ENCODE measurements at regions not wholly inside any gene's neighbourhood (a gene's known extent, or its start where the extent isn't known, plus 50 kb on each side); places are given as distances from the start of the nearest gene placed in this dataset.

DNA sequence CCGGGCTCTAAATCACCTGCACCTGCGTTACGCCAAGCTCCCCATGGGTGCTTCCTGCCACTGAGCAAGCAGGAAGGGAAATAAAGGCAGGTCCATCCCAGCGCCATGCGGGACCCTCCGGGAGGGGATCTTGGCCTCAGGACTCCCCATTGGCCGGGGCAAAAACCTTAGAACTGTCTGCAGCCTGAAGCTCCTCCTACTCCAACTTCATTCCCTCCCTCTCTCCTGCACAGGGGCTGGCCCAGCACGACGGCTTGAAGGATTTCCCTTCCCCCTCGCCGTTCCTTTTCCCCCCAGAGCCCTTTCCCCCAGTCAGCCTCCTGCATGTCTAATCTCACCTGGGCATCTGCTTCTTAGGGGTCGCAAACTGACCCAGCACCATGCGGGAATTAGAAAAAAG lies 137.2 kb upstream of the NCOR2 start:
- Mint-ChIP-seq H3K36me3 (ENCODE audit: low read depth, unreplicated experiment) (peaks cover 1% of the 10 kb centered on the region), H3K27ac (ENCODE audit: unreplicated experiment) (no peak overlapping the region), H3K4me3 (ENCODE audit: unreplicated experiment) (no peak overlapping the region), H3K4me1 (ENCODE audit: low read depth, unreplicated experiment) (peaks cover 9% of the 10 kb centered on the region), H3K9me3 (ENCODE audit: unreplicated experiment) (peaks cover 2% of the 10 kb centered on the region), H3K27me3 (ENCODE audit: low read depth, unreplicated experiment) (peaks cover 9% of the 10 kb centered on the region)
- no peaks in the 10 kb centered on the region for H3K27me3 ChIP-seq (ENCODE audit: insufficient read depth, low read length)
- no peak overlapping the region for H3K4me3 ChIP-seq (ENCODE audit: insufficient read depth, low read depth, low read length)
- H2AFZ ChIP-seq (ENCODE audit: low read depth, low read length), result no peak overlapping the region
- H4K20me1 ChIP-seq (ENCODE audit: insufficient read depth, low read length), result no peaks in the 10 kb centered on the region
- DNase-seq (ENCODE audit: low read depth) (no peak), FAIRE-seq (no peak)
- peaks cover 11% of the 10 kb centered on the region for H3K4me1 ChIP-seq (ENCODE audit: insufficient read depth, low read length)
- H3K9me3 ChIP-seq (ENCODE audit: insufficient read depth, low read depth, low read length), result peaks cover 5% of the 10 kb centered on the region
- no peaks in the 10 kb centered on the region for H3K79me2 ChIP-seq (ENCODE audit: insufficient read depth, low read length)
- H3K27ac ChIP-seq (ENCODE audit: low read depth, low read length), result no peak overlapping the region
- H3K4me2 ChIP-seq (ENCODE audit: low read length), result no peak overlapping the region
- TF ChIP-seq EZH2 (IDR thresholded peaks at IDR 0.05; ENCODE audit: insufficient read depth, low read length), result no peak
- TF ChIP-seq, protein P1, sequence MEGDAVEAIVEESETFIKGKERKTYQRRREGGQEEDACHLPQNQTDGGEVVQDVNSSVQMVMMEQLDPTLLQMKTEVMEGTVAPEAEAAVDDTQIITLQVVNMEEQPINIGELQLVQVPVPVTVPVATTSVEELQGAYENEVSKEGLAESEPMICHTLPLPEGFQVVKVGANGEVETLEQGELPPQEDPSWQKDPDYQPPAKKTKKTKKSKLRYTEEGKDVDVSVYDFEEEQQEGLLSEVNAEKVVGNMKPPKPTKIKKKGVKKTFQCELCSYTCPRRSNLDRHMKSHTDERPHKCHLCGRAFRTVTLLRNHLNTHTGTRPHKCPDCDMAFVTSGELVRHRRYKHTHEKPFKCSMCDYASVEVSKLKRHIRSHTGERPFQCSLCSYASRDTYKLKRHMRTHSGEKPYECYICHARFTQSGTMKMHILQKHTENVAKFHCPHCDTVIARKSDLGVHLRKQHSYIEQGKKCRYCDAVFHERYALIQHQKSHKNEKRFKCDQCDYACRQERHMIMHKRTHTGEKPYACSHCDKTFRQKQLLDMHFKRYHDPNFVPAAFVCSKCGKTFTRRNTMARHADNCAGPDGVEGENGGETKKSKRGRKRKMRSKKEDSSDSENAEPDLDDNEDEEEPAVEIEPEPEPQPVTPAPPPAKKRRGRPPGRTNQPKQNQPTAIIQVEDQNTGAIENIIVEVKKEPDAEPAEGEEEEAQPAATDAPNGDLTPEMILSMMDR (IDR thresholded peaks at IDR 0.05; ENCODE audit: insufficient read depth, low read depth, low read length), result no peak
- H3K9ac ChIP-seq (ENCODE audit: low read length), result no peak overlapping the region
- no peaks in the 10 kb centered on the region for H3K36me3 ChIP-seq (ENCODE audit: insufficient read depth, low read length)

DNA sequence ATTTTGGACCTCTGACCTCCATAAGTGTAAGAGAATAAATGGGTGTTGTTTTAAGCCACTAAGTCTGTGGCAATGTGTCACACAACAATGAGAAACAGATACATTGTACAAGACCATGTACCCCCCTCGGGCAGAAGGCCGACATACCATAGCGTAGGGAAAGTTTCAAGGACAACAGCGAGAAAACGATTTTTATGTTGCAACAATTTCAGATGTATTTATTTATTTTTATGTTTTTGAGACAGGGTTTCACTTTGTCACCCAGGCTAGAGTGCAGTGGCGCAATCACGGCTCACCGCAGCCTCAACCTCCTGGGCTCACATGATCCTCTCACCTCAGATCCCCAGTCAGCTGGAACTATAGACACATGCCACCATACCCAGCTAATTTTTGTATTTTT lies 136.4 kb upstream of the NCOR2 start:
- H3K4me1 ChIP-seq (ENCODE audit: insufficient read depth, low read length), result peaks cover 11% of the 10 kb centered on the region
- H3K9me3 ChIP-seq (ENCODE audit: insufficient read depth, low read depth, low read length), result peaks cover 5% of the 10 kb centered on the region
- H4K20me1 ChIP-seq (ENCODE audit: insufficient read depth, low read length), result no peaks in the 10 kb centered on the region
- no peak overlapping the region for H3K9ac ChIP-seq (ENCODE audit: low read length)
- H3K27me3 Mint-ChIP-seq (ENCODE audit: low read depth, unreplicated experiment), result peaks cover 9% of the 10 kb centered on the region
- H3K27me3 ChIP-seq (ENCODE audit: insufficient read depth, low read length), result no peaks in the 10 kb centered on the region
- DNase-seq (ENCODE audit: low read depth), result no peak
- no peaks in the 10 kb centered on the region for H3K79me2 ChIP-seq (ENCODE audit: insufficient read depth, low read length)
- no peak overlapping the region for H3K27ac ChIP-seq (ENCODE audit: low read depth, low read length)
- H3K36me3 Mint-ChIP-seq (ENCODE audit: low read depth, unreplicated experiment), result no peaks in the 10 kb centered on the region
- H3K4me3 ChIP-seq (ENCODE audit: insufficient read depth, low read depth, low read length), result no peak overlapping the region
- H2AFZ ChIP-seq (ENCODE audit: low read depth, low read length), result no peak overlapping the region
- H3K4me2 ChIP-seq (ENCODE audit: low read length), result no peak overlapping the region
- peaks cover 5% of the 10 kb centered on the region for H3K4me1 Mint-ChIP-seq (ENCODE audit: low read depth, unreplicated experiment)
- FAIRE-seq, result no peak
- H3K9me3 Mint-ChIP-seq (ENCODE audit: unreplicated experiment), result peaks cover 2% of the 10 kb centered on the region
- H3K27ac Mint-ChIP-seq (ENCODE audit: unreplicated experiment), result no peak overlapping the region
- no peak overlapping the region for H3K4me3 Mint-ChIP-seq (ENCODE audit: unreplicated experiment)
- no peaks in the 10 kb centered on the region for H3K36me3 ChIP-seq (ENCODE audit: insufficient read depth, low read length)
- no peak for TF ChIP-seq EZH2 (IDR thresholded peaks at IDR 0.05; ENCODE audit: insufficient read depth, low read length)
- TF ChIP-seq, protein P1 (IDR thresholded peaks at IDR 0.05; ENCODE audit: insufficient read depth, low read depth, low read length), result no peak

DNA sequence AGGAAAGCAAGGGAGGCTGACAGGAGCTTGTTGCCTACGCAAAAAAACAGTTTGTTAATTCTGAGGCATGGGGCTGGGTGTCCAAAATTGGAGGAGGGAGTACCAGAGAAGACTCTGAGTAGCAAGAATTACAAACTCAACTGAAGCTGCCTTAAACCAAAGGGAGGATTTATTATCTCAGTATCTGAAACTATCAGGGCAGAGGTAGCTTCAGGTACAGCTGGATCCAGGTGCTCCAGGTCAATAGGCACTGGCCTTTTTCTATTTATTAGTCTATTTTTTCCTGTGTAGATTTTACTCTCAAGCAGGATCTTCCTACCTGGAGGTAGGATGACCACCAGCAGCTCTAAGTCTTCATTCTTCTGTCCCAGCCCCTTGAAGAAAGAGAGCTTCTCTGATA lies 135.3 kb upstream of the NCOR2 start:
- Histone ChIP-seq H3K27me3 (ENCODE audit: insufficient read depth, low read length) (no peaks in the 10 kb centered on the region), H3K4me1 (ENCODE audit: insufficient read depth, low read length) (peaks cover 21% of the 10 kb centered on the region), H3K4me2 (ENCODE audit: low read length) (no peak overlapping the region), H3K27ac (ENCODE audit: low read depth, low read length) (no peak overlapping the region), H4K20me1 (ENCODE audit: insufficient read depth, low read length) (no peaks in the 10 kb centered on the region), H2AFZ (ENCODE audit: low read depth, low read length) (no peak overlapping the region), H3K79me2 (ENCODE audit: insufficient read depth, low read length) (no peaks in the 10 kb centered on the region), H3K9me3 (ENCODE audit: insufficient read depth, low read depth, low read length) (peaks cover 3% of the 10 kb centered on the region), H3K9ac (ENCODE audit: low read length) (no peak overlapping the region), H3K4me3 (ENCODE audit: insufficient read depth, low read depth, low read length) (no peak overlapping the region), H3K36me3 (ENCODE audit: insufficient read depth, low read length) (no peaks in the 10 kb centered on the region)
- peaks cover 10% of the 10 kb centered on the region for H3K4me1 Mint-ChIP-seq (ENCODE audit: low read depth, unreplicated experiment)
- no peak overlapping the region for H3K27ac Mint-ChIP-seq (ENCODE audit: unreplicated experiment)
- no peak overlapping the region for H3K4me3 Mint-ChIP-seq (ENCODE audit: unreplicated experiment)
- DNase-seq (ENCODE audit: low read depth) (no peak), FAIRE-seq (no peak)
- peaks cover 9% of the 10 kb centered on the region for H3K27me3 Mint-ChIP-seq (ENCODE audit: low read depth, unreplicated experiment)
- H3K36me3 Mint-ChIP-seq (ENCODE audit: low read depth, unreplicated experiment), result no peaks in the 10 kb centered on the region
- H3K9me3 Mint-ChIP-seq (ENCODE audit: unreplicated experiment), result peaks cover 2% of the 10 kb centered on the region
- TF ChIP-seq, protein P1 (IDR thresholded peaks at IDR 0.05; ENCODE audit: insufficient read depth, low read depth, low read length), result no peak
- no peak for TF ChIP-seq EZH2 (IDR thresholded peaks at IDR 0.05; ENCODE audit: insufficient read depth, low read length)
